HG03571 (cell line): ENCODE measurements at regions not wholly inside any gene's neighbourhood (a gene's known extent, or its start where the extent isn't known, plus 50 kb on each side); places are given as distances from the start of the nearest gene placed in this dataset.

Experiments used
- ATAC-seq: cut with Tn5 transposase; IDR thresholded peaks from one replicate; pipeline ENCODE4 v1.9.1; 2021; ENCODE audit not compliant: unreplicated experiment

DNA sequence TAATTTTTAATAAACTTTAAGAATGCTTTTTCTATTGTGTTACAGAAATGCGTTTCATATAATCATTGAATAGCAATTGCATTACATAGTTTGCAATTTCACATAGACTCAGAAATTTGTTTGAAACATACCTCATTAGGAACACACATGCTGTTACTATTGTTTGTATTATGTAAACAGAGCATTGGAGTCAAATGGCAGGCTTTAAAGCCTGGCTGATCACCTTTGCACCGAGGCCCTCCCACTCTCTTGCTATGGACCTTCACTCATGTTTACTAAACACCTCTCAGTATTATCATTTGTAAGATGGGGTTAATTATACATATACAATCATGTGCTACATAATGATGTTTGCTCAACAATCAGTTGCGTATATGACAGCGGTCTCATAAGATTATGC lies 203.6 kb upstream of the NPSR1 start:
- no peak for ATAC-seq

DNA sequence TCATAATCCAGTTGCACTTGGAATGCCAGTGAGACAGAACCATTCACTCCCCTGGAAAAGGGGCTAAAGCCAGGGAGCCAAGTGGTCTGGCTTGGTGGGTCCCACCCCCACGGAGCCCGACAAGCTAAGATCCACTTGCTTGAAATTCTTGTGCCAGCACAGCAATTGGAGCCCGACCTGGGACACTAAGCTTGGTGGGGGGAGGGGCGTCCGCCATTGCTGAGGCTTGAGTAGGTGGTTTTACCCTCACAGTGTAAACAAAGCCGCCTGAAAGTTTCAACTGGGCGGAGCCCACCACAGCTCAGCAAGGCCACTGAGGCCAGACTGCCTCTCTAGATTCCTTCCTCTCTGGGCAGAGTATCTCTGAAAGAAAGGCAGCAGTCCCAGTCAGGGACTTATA lies 200.7 kb upstream of the NPSR1 start:
- ATAC-seq, result no peak

DNA sequence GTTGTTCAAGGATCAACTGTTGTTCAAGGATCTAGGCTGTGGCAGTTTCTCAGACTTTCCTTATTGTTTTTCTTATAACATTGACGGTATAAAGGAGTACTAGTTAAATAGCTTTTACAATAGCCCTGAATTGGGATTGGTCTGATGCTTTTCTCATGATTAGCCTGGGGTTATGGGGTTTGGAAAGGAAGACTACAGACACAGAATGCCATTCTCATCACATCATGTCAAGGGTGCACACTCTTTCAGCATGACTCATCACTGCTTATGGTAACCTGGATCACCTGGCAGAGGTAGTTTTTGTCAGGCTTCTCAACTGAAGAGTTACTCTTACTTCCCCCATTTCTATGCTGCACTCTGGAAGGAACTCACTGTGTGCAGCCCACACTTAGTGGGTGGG lies 194.2 kb upstream of the NPSR1 start:
- no peak for ATAC-seq

DNA sequence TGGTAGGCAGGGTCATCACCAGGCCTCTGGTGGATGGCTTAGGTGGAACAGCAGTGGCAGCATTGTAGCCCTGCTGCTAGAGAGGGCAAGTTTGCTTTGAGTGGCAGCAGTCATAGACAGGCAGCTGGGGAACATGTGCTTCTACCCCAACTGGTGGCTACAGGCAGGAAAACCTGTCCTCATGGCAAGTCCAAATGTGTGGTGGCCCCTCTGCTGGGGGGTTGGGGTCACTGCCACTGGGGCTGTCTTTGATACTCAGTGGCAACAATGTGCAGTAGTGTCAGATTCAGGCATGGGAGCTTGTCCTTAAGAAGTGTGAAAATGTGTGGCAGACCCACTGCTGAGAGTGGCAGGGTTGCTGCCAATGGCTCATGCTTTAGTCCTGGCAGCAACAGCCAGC lies 186.2 kb upstream of the NPSR1 start:
- ATAC-seq, result no peak

DNA sequence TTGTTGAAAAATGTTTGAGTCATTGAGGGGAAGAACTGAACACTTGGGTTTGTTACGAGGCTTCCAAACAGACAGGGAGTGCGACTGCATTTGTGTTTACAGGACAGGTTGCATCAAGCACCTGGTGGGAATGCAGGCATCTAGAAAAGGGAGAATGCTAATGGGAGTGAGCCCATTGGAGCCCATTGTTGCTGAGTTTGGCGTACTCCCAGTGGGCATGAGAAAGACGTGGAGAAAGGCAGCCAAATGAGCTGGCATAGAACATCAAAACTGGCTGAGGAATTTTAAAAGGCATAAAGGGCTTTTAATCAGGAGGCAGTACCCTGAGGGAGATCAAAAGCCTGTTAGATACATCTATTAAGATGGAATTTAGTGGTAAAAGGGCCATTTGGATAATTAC lies 171.6 kb upstream of the NPSR1 start:
- no peak for ATAC-seq

DNA sequence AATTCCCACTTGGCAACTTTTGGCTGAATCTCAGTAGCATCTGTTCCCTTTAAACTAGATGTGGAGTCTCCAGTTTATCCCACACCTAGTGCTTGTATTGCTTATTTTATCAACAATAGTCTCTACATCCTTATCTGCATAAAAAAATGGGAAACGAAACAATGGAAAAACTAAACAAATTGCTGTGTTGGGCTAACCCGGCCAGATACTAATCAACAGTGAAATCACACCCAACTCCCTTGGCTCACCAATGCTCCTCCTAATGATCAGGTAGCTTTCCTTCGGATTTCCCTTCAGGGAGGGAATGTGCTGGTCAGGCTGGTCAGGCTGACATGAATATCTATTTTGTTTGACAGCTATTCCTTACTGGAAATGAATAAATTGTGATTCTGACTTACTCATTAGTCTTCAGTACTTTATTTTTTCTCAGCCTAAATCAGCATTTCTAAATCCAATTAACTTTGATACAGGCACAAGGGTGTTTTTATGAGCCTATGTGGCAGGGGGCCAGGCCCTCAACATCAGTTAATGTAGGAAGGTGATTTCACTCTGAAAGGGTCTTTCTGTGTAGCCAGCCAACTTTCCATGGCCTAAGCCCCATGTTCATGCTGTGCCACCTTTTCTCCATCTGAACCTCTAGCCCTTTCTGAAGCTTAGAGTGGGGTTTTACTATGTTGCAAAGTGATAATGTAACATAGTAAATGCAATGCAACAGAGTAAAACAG lies 170.5 kb upstream of the NPSR1 start:
- ATAC-seq, result no peak

DNA sequence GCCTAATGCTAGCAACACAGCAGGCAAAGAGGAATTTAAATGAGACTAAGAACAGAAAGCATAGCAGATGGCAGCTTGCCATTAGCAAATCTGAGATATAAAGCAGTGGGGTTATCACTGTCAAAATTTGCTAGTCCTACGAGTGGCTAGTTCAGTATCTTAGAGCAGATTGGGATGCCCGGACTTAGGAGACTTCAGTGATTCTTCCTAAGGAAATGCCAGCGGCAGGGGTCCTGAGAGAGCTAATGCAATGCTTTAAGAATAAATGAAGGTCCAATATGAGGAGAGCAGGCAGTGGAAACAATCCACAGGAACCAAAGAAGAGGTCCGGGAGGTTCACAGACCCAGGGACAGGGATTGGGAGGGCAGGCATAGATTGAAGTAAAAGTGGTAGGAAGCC lies 169.3 kb upstream of the NPSR1 start:
- no peak for ATAC-seq

DNA sequence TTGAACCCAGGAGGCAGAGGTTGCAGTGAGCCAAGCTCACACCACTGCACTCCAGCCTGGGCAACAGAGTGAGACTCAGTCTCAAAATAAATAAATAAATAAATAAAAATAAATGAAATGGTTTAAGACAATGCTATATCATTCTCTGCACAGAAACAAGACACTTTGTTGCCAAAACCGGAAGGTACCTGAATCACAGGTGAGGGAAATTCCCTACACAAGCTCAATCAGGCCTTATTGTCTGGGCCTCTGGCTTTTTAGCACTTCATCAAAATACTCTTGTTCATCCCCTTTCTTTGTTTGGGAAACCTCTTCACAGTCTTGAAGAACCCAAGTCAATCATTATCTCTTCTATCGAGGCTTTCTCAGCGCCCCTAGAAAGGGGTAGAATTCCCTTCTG lies 166.1 kb upstream of the NPSR1 start:
- ATAC-seq, result no peak

DNA sequence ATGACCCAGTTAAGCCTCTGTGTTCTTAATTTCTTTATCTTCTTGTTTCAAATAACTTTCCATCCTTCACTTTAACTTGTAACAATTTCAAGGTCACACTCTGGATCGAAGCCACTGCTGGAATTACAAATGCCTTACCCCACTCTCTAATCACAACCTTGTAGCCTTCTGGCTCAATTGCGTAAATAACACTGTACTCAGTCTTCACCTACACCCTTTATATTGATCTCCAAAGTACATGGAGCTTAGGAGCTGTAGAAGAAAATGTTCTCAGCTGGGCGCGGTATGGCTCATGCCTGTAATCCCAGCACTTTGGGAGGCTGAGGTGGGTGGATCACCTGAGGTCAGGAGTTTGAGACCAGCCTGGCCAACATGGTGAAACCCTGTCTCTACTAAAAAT lies 164.3 kb upstream of the NPSR1 start:
- ATAC-seq, result no peak

DNA sequence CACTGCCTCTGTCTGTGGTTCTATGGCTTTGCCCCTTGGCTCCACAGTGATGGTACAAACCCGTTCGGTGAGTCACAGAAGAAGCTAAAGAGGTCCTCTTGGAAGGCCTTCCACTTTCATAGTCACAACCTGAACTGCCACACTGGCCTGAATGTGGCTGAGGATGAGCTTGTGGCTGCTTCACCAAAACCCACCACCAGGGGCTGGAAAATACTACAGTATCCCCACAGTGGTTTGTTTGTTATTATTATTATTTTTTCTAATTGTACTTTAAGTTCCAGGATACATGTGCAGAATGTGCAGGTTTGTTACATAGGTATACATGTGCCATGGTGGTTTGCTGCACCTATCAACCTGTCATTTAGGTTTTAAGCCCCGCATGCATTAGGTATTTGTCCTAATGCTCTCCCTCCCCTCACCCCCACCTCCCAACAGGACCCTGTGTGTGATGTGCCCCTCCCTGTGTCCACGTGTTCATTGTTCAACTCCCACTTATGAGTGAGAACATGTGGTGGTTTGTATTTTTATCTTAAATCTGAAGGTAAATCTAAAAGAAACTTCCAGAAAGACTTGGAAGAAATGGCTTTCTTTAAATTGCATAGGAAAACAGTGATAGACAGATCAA lies 160.8 kb upstream of the NPSR1 start:
- ATAC-seq, result no peak

DNA sequence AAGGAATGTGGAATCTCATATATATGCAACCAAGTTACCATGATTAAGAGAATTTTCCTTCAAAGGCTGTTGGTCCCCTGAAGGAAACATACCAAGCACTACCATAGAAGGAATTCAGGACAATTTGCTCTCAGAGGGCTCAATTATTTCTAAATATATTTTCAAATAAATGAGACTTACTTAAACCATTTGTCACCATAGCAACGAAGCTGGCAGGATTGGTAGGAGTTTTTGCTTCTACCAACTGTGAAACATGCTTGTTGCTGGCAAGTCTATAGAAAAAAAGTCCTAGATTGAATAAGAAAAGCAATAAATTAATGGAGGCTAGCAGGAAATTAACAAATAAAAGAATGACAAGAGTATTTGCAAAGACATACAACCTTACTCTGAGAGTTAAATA lies 156.9 kb upstream of the NPSR1 start:
- ATAC-seq, result no peak

DNA sequence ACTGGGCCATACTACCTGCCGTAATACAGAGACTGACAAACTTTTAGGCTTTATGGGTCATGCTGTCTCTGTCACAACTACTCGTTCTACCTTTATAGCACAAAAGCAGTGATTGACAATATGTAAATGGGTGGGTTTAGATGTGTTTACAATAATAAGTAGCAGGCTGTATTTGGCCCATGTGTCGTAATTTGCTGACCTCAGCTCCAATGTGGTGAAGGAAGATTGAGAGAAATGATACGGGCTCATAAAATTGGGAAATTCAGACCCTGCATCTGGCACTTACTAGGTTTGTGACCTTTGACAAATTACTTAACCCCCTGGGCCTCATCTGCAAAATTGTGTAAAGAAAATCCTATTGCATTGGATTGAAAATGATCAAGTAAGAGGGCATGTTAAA lies 150.8 kb upstream of the NPSR1 start:
- no peak for ATAC-seq

DNA sequence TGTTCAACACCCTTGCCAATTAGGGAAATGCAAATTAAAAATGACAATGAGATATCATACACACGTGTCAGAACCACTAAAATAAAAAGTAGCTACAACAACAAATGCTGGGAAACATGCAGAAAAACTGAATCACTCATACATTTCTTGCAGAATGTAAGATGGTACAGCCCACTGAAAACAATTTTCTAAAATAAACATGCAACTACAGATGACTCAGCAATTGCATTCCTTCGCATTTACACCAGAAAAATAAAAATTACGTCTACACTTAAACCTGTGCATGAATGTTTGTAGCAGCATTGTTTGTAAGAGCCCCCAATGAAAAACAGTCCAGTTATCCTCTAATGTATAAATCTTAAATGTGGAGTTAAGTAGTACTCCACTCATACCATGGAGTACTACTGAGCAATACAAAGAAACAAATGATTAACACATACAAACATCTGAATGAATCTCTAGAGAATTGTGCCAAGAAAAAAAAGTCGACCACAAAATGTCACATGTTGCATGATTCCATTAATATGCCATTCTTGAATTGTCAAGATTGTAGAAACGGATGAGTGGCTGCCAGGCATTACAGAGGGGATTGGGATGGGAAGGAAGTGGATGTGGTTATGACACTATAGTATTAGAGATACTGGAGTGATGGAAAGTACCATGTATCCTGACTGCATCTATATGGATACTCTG lies 134.6 kb upstream of the NPSR1 start:
- no peak for ATAC-seq

DNA sequence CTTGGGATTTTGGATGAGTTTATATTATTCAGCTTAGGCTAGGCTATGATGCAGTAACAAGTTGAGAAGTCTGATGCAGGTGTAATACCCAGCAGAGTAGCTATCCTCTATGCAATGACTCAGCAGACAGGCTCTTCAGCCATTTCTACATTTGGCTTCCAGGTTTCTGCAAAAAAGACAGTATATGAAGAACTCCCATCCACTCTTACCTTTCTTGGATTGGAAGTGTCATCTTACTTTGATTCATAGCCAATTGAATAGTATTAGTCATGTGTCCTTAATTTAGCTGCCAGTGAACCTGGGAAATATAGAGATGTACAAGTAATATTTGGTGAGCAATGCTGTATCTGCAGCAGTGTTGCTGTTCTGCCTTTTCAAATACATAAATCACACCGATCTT lies 127.8 kb upstream of the NPSR1 start:
- ATAC-seq, result no peak

DNA sequence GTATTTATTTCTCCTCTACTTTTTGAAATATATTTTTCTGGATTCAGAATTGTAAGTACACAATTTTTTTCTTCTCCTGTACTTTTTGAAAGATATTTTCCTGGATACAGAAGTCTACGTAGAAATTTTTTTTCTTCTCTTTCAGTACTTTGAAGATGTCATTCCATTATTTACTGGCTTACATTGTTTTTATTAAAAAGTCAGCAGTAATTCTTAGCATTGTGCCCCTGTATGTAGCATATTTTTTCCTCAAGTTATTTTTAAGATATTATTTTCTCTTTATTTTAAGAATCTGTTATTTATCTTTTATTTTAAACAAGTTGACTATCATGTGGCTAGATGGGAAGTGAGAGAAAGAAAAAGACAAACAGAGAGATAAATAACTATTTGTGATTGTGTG lies 119.0 kb upstream of the NPSR1 start:
- no peak for ATAC-seq

DNA sequence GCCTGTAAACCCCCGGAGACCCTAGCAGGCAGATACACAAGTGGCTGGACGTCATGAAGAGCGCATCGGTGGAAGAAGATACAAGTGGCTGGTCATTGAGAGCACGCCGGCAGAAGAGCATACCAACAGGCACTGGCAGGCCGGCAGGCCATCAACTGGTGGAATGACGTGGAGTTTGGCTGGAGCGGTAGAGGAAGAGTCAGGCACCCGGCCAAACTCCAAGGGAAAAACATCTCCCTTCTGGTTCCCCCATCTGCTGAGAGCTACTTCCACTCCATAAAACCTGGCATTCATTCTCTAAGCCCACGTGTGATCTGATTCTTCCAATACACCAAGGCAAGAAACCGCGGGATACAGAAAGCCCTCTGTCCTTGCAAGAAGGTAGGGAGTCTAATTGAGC lies 113.4 kb upstream of the NPSR1 start:
- ATAC-seq, result no peak

DNA sequence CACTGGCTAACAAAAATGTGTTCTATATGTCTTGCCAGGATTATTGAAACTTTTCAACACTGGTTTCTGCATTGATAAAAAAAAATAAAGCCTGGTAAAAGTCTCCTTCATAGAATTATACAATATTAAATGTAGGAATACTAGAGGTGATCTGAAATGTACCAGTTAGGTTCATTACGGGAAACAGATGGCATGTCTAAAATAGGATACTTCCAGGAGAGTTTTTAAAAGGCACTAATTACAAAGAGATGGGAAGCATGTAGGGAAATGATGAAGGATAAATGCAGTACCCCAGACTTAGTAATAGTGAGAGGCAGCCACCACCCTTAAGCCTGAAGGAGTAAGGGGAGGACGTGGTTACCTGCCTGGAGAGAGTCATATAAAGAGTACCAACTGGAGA lies 107.0 kb upstream of the NPSR1 start:
- no peak for ATAC-seq

DNA sequence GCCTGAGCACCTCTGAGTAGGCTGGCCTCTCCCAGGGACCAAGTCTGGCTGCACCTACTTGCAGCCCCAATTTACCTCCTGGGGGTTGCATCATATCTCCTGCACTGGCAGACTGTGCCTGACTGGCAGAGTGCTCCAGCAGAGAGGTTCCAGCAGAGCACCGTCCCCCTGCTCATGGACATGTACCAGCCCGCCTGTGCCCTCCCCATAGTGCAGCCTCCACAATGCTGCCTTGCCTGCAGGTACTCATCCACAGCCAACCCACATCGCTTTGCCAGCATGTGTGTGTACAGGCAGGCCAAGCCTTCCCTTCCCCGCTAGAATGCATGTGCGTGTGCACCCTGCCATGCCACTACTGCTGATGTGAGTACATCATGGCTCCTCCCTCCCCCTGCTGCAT lies 105.5 kb upstream of the NPSR1 start:
- ATAC-seq, result no peak

DNA sequence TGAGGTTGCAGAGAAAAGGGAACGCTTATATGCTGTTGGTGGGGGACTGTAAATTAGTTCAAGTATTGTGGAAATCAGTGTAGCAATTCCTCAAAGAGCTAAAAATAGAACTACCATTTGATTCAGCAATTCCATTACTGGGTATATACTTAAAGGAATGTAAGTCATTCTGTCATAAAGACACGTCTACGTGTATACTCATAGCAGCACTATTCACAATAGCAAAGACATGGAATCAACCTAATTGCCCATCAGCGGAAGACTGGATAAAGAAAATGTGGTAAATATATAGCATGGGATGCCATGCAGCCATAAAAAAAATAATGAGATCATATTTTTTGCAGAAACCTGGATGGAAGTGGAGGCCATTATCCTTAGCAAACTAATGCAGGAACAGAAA lies 100.0 kb upstream of the NPSR1 start:
- ATAC-seq, result no peak

DNA sequence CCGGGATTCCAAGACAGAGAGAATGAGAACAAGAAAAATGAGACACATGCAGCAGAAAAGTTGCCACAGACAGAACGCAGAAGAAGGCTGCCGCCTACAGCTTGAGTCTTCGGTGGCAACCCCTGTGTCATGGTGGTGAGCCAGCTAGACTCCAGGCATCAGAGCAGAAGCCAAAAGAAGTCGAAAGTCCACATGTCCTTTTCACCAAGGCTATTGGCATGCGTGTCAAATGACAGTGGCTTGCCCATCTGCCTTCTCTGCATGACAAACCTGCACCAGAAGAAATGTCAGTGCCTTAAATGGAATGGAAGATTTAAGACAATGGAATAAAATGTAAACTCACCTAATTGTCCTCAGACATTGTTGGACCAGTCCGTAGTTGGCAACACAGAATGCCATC lies 93.9 kb upstream of the NPSR1 start:
- ATAC-seq, result no peak

DNA sequence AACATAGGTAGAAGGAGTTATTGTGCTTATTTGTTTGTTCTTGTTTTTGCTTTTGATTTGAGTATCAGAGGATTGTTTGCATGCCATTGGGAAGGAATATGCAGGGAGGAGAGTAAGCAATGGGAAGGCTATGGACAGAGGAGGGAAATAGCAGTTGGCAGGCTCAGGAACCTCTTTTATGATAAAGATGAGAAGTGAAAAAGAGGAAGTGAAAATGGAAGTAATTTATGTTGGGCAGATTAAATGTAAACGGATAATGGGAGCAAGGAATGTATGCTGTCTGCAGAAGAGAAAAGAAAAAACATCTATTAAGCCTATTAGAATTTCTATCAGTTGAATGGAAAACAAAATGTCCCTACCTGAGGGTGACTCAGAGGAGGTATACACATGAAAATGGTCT lies 90.1 kb upstream of the NPSR1 start:
- ATAC-seq, result no peak

DNA sequence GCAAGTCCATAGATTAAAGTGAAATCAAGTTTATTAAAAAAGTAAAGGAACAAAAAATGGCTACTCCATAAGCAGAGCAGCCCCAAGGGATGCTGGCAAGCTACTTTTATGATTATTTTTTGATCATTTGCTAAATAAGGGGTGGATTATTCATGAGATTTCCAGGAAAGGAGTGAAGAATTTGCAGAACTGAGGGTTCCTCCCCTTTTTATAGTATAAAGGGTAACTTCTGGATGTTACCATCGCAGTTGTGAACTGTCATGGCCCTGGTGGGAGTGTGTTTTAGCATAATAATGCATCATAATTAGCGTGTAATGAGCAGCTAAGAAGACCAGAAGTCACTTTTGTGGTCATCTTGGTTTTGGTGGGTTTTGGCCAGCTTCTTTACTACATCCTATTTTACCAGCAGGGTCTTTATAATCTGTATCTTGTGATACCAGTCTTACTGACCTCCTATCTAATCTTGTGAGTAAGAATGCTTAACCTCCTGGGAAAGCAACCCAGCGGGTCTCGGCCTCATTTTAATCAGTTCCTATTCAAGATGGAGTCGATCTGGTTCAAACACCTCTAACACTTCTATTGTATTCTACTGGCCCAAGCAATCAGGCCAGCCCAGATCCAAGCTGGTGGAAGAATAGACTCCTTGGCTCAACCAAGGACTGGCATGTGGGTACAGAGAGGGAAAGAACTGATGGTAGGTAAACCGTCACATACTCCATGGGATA lies 87.9 kb upstream of the NPSR1 start:
- ATAC-seq, result no peak
